ENCODE measurements at regions not wholly inside any gene's neighbourhood (a gene's known extent, or its start where the extent isn't known, plus 50 kb on each side); places are given as distances from the start of the nearest gene placed in this dataset.

GRCh38 chr10:78919181-78919966 lies 149.4 kb upstream of the ZMIZ1 start:
- no peak for DNase-seq (ENCODE audit: low read depth in 1 of 2, low spot score in 1 of 2)

GRCh38 chr10:78920011-78920410 lies 148.8 kb upstream of the ZMIZ1 start:
- DNase-seq (ENCODE audit: low read depth in 1 of 2, low spot score in 1 of 2): no peak

- DNase-seq (ENCODE audit: low read depth in 1 of 2, low spot score in 1 of 2): no peak
Observed at GRCh38 chr10:78921895-78922294, 146.9 kb upstream of the ZMIZ1 start.

GRCh38 chr10:78923647-78924318 lies 145.0 kb upstream of the ZMIZ1 start:
- DNase-seq (ENCODE audit: low read depth in 1 of 2, low spot score in 1 of 2): no peak

DNA sequence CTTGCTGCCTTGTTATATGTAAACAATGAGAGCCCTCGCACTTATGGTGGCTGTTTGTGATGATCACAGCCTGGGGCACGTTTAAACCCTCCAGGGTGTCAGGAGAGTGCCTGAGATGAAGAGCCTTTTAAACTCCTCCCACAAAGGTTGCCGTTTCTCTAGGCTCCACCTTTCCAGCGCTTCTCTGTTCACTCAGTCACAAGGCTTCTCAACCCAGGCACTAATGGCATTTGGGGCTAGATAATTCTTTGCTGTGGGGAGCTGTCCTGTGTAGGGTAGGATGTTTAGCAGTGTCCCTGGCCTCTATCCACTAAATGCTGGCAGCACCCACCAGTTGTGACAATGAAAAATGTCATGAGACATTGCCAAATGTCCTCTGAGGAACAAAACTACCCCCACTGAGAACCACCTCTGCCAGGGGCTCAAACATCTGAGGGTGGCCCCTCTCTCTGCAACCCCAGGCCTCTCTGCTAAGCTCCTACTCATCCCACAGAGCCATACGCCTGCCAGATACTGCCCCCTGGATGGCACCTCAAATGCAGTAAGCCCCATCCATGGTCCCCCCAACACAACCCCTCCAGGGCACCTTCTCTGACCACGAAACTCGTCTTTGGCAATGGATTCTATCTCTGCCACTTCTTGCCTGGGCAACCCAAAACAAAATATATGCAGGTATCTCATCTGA lies 144.3 kb upstream of the ZMIZ1 start:
- no peak for DNase-seq (ENCODE audit: low read depth in 1 of 2, low spot score in 1 of 2)

- no peak for DNase-seq (ENCODE audit: low read depth in 1 of 2, low spot score in 1 of 2)
Observed at GRCh38 chr10:78925275-78925674, 143.5 kb upstream of the ZMIZ1 start.

- no peak for DNase-seq (ENCODE audit: low read depth in 1 of 2, low spot score in 1 of 2)
Observed at GRCh38 chr10:78925800-78926319, 142.9 kb upstream of the ZMIZ1 start.

- no peak for DNase-seq (ENCODE audit: low read depth in 1 of 2, low spot score in 1 of 2)
Observed at GRCh38 chr10:78927257-78927995, 141.3 kb upstream of the ZMIZ1 start.

GRCh38 chr10:78928330-78928729 lies 140.4 kb upstream of the ZMIZ1 start:
- DNase-seq (ENCODE audit: low read depth in 1 of 2, low spot score in 1 of 2): no peak

- DNase-seq (ENCODE audit: low read depth in 1 of 2, low spot score in 1 of 2): no peak
Observed at GRCh38 chr10:78929541-78929940, 139.2 kb upstream of the ZMIZ1 start.

- DNase-seq (ENCODE audit: low read depth in 1 of 2, low spot score in 1 of 2): no peak
Observed at GRCh38 chr10:78931321-78932053, 137.3 kb upstream of the ZMIZ1 start.

- DNase-seq (ENCODE audit: low read depth in 1 of 2, low spot score in 1 of 2): no peak
Observed at GRCh38 chr10:78932054-78932386, 136.7 kb upstream of the ZMIZ1 start.

GRCh38 chr10:78932861-78933260 lies 135.9 kb upstream of the ZMIZ1 start:
- DNase-seq (ENCODE audit: low read depth in 1 of 2, low spot score in 1 of 2): no peak

- DNase-seq (ENCODE audit: low read depth in 1 of 2, low spot score in 1 of 2): no peak
Observed at GRCh38 chr10:78933828-78934531, 134.8 kb upstream of the ZMIZ1 start.

DNA sequence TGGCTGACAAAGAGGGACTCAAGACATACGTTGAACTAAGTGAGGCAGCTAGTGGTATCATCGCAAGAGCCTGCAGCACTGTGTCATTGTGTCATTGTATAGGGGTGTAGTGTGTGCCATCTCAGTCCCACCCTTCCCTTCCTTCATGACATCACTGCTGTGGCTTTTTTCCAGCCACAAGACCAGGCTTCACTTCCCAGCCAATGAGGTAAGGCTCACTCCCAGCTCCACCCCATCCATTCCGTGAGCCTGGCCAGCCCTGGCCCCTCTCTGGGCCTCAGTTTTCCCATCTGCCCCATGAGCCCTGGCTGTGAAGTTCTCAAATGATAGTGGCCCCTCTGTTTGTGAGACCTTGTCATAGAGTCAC lies 134.3 kb upstream of the ZMIZ1 start:
- DNase-seq (ENCODE audit: low read depth in 1 of 2, low spot score in 1 of 2): no peak

GRCh38 chr10:78934994-78935602 lies 133.7 kb upstream of the ZMIZ1 start:
- no peak for DNase-seq (ENCODE audit: low read depth in 1 of 2, low spot score in 1 of 2)

DNA sequence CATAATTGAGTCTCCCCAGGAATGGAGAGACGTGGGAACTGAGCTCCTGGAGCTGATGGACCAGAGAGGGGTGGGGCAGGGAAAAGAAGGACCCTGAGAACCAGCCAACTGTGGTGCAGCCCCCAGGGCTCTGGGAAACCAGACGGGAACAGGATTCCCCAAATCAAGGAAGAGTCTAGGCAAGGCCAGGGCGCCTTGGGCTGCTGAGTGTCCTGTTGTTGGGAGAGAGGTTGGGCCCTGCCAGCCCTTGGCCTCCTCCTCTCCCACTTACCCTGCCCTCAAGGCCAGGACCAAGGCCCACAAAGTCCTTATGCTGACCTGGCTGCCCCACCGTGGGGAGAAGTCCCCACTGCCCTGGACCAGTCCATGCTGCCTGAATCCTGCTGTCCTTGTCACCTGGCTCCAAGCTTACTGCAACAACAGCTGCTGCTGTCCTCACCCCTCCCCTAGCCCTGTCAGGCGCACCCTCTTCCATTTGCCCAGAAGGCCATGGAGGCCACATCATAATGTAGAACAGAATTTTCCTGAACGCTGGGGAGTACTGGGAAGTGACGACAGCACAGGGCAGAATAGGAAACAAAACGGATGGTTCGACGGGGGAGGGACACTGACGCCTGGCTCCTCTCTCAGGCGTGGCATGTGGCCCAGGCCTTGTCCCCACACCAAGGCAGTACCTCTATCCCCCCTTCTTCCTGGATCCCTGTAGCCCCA lies 132.9 kb upstream of the ZMIZ1 start:
- DNase-seq (ENCODE audit: low read depth in 1 of 2, low spot score in 1 of 2): no peak

GRCh38 chr10:78936412-78937342 lies 132.1 kb upstream of the ZMIZ1 start:
- no peak for DNase-seq (ENCODE audit: low read depth in 1 of 2, low spot score in 1 of 2)

Measured in activated T-helper 1 cell treated with anti-CD3 and anti-CD28 coated beads, Interleukin-2, amount 50 U/mL, for 16 hours (primary cell).